Epithelial cell of prostate (primary cell): ENCODE measurements at regions not wholly inside any gene's neighbourhood (a gene's known extent, or its start where the extent isn't known, plus 50 kb on each side); places are given as distances from the start of the nearest gene placed in this dataset.
A peak's percentile ranks its signal among the peaks of the same experiment; 100 is the strongest.

Experiments used
- DNase-seq: peaks from one replicate; pipeline ENCODE4 v3.0.0-alpha.2; 2011; ENCODE audit warnings: low read depth, low spot score
- H3K27ac ChIP-seq: fragments of 450-650 bp; 2 replicates; pipeline ENCODE4 v1.5.1; 2017; ENCODE audit warnings: mild to moderate bottlenecking

DNA sequence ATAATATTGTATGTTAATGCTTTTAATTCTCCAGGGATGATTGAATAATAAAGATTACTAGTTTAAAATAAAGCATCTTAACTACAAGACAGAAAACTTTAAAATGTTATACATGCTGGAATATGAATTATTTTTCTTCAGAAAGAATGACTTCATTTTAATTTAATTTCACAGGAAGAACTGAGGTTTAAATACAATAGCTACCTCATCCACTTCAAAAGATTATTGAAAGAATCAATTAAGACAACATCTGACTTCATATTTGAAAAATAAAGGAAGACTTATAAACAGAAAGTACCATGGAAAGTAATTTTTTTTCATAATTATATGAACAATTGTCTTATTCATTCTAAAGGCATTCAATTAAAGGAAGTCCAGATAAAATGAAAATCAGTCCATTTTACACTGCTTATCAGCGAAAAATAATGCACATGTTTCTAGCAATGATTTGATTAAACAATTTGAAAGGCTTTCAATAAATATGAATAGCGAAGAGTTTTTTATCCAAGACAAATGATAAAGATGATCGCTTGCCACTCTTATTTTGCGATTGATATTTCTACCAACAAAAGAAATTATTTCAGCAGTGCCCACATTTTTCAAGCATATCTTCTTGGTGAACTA lies 368.5 kb upstream of the OPRM1 start:
- no peak for DNase-seq
- H3K27ac ChIP-seq = no peak overlapping the region

DNA sequence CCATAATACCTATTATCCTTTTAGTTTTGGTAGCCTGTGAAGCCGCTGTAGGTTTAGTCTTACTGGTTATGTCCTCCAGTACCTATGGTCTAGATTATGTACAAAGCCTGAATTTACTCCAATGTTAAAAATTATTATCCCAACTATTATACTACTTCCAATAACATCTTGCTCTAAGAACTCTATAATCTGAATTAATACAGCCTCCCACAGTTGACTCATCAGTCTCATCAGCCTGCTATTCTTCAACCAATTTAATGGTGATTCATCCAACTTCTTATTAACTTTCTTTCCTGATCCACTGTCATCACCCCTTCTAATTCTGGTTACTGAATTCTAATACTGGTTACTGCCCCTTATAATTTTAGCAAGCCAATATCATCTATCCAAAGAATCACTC lies 370.3 kb upstream of the OPRM1 start:
- DNase-seq = no peak

DNA sequence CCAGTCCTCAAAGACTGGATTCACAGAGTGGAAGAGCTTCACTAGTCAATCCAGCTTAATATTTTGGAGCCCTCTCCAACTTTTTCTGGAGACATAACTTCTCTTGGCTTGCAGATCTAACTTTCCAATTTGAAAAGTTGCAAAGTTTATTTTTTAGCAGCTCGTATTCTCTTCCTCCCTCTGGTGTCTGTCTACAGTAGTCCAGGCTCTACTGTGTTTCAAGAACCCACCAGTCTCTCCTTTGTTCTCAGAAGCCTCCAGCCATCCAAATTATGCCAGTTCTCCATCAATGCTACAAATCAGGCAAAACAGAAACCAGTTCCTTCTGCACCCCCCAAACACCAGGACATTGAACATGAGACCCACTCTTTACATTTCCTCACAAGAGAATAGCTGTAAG lies 376.1 kb upstream of the OPRM1 start:
- no peak overlapping the region for H3K27ac ChIP-seq
- DNase-seq = no peak

More for the DNA sequence above, 370.3 kb upstream of the OPRM1 start:
- no peak overlapping the region for H3K27ac ChIP-seq

DNA sequence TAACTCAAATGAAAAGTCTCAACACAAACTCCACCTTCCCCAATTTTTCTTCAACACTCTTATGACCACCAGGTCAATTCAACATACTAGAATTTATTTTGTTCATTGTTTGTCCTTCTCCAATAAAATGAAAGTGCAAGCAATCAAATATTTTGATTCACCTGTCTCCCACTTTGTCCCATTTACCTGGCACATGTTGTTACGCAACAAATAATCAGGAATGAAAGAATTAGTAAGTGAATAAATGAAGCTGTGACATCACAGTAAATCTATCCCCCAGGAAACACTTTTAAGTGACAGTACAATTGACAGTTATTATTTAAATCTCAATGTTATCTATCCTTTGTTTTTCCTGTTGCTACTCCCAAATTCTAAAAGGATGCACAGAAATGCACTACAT lies 393.7 kb upstream of the OPRM1 start:
- H3K27ac ChIP-seq = no peak overlapping the region
- DNase-seq = no peak

DNA sequence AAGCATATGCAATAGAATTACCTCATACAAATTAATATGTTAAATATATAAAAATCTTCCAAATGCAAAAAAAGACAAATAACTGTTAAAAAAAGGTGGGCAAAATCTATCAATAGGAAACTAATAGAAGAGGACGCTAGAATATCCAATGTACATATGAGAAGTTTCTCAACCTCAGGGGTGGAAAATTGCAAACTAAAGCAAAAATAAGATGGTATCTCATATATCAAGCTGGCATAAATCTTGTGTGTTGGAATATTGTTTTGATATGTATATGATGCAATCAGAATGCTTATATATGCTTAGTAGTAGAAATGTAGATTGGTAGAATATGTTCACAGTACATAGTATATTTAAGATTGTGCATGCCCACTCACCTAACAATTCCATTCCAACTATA lies 395.0 kb upstream of the OPRM1 start:
- H3K27ac ChIP-seq = no peak overlapping the region
- no peak for DNase-seq

DNA sequence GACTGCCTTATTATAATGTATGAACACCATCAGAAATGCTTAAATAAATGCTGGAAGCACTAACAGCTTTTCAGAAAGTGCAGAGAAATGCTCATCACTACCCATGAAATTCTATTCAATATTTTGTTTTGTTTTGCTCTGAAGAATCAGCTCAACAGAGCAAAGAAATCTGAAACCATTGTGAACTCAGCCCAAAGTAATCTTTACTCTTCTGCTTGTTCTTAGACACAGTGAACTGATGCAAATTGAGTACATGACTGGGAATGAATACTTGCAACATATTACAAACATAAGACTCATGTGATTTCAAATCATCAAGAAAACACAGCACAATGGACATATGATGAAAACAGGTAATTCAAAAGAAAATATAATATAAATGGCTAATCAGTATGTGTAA lies 404.6 kb upstream of the OPRM1 start:
- no peak for DNase-seq

DNA sequence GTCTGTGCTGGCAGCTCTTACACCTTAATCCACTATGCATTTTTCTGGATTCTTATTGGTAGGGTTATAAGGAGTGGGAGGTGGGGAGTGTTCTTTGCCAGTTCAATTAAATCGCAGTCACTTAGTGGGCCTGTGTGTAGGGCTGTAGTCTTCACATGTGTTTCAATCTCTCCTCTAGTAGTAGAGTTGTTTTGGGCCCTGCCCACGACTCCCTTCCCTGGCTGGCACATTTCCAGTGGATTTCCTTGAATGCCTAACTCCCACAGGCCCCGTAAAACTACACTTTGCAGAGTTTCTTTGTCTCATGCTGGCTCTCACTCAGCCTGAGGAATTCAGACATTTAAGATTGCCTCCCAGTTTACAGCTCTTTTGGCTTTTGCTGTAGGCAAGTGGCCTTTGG lies 414.0 kb upstream of the OPRM1 start:
- no peak overlapping the region for H3K27ac ChIP-seq
- no peak for DNase-seq

More for the DNA sequence above, 404.6 kb upstream of the OPRM1 start:
- H3K27ac ChIP-seq = no peak overlapping the region

DNA sequence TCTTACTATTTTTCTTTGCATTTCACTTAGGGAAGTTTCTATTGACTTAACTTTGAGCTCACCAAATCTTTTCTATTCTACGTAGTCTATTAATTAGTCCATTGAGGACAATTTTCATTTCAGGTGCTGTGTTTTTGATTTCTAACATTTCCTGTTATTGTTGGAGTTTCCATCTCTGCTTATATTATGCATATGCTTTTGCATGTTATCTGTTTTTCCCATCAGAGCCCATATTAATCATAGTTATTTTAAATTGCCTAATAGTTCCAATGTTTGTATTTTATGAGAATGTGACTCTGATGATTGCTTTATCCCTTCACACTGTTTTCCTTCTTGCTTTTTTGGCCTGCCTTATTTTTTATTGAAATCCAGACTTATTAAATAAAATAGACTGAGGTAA lies 414.5 kb upstream of the OPRM1 start:
- DNase-seq = no peak

DNA sequence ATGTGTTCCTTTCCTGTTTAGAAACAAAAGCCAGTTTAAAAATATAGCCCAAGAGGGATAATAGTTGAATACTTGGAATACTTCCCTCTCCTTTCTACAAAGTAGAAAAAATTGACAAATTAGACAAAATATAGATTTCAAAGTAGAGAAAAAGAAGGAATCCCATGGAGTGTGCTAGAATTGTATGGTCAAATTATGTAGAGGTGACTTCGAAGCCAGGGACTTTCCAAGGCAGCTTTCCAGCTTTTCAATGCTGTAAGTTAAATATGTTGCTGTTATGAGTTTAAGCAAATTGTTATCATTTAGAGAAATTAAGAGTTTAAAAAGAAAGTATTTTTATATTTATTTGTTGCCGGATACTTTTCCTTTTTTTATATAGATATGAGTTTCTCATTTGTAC lies 415.5 kb upstream of the OPRM1 start:
- DNase-seq = no peak
- H3K27ac ChIP-seq = no peak overlapping the region

More for the DNA sequence above, 414.5 kb upstream of the OPRM1 start:
- H3K27ac ChIP-seq = no peak overlapping the region

DNA sequence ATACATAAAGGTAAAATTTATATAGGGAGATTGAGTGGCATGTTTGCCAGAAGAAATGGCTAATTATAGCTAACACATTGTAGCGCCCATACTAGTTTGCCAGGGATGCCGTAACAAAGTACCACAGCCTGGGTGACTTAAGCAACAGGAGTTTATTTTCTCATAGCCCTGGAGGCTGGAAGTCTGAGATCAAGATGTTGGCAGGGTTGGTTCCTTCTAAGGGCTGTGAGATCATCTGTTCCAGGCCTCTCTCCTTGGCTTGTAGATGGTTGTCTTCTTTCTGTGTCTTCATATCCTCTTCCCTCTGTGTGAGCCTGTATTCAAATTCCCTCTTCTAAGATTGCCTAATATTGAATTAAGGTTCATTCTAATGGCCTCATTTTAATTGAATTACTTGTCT lies 417.5 kb upstream of the OPRM1 start:
- no peak for DNase-seq
- H3K27ac ChIP-seq = no peak overlapping the region

DNA sequence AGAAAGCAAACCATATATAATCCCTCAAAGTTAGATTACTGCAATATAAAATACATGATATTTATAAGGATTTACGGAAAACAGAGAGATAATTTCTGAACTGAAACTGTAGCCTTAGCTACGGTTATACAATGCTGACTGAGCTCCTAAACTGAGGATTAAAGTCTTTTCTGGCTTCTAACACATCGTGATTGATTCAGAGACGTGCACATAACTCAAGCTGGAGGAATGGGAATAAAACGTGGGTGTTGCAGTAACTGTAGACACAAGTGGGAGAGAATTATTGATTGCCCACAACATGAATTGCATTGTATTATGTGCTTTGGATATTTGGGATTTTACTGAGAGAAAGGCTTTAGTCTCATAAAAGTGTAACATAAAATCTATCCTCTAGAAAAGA lies 418.0 kb upstream of the OPRM1 start:
- no peak for DNase-seq
- no peak overlapping the region for H3K27ac ChIP-seq

DNA sequence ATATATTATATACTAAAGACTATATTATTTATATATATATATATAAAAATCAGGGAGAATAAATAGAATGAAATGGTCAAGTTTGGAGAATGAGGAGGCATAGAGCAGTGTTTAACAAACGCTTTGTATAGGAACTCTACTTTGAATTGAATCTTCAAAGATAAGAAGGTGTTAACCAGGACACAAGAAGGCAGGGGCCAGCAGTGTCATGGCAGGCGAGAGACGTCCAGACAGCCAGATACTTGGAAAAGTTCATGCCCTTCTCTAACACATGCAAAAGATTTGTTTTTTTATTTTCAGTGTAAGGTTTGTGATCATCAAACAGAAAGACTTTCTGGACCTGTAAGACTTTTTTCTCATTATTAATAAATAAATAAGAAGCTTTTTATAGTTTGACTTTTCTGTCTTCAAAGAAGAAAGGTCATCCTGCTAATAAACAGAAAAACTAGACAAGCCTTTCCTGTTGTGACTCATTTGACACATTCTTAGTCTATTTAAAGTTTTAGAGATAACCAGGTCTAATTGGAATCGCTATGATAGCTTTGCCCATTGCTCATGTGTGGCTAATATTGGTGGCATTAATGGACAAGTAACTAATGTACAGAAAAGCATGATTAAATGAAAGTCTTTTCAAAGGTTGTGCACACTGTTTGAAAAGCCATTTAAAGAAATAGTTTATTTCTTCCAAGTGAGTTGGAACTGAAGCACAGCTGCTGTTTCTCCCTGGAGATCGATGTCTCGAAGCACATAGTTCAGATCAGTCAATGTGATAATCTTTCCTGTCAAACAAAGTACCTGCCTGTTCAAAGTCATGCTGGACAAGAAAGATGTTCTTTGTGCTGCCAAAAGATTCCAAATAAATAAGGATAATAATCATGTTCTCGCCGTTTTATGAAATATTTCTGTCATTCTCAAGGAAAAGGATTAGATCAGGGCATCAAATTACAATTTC lies 420.4 kb upstream of the OPRM1 start:
- no peak for DNase-seq
- H3K27ac ChIP-seq = no peak overlapping the region

DNA sequence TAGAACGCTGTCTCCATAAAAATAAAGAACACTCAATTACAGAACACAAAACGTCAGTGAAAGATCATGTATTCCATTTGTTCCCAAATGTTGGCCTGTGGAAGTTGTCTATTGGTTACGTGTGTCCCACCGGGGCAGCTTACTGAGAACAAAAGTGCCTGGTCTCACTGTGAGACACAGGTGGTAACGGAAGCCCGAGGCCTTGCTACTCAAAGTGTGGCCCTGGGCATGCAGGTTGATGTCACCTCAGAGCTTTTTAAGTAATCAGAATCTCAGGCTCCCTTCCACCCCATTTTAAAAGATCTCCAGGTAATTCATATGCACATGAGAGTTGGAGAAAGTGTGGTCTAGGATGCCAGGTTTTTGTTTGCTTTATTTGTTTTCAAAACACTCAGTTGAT lies 422.5 kb upstream of the OPRM1 start:
- DNase-seq = no peak
- no peak overlapping the region for H3K27ac ChIP-seq

DNA sequence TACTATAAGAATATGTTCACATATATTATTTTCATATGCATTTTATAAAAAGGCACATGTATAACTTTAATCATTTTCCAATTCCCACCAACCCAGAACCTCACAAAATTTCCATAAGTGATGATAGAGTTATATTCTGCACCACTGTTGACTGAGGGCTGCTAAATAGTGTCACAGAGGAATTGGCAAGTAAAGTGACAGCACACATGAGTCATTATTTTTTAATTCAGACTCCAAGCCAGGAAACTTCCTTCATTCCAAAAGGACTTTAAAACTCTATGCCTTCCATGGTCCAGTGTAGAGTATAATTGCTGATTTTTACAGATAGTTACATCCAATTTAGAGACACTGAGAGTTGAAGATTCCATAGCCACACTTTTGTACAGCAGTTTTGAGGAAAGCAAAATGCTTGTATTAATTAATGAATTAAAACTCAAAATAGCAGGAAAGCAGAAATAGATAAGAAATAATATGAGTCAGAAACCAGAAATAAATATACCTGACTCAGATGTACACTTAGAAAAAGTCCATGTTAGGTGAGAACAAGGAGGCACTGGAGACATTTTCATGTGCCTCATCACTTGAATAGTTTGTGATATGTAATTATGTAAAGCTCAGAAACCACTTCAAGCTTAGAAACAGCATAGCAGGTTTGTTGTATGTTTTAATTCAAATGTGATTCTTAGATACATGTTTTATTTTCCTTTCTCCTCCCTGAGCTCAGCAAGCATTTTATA lies 425.2 kb upstream of the OPRM1 start:
- H3K27ac ChIP-seq = no peak overlapping the region
- no peak for DNase-seq

DNA sequence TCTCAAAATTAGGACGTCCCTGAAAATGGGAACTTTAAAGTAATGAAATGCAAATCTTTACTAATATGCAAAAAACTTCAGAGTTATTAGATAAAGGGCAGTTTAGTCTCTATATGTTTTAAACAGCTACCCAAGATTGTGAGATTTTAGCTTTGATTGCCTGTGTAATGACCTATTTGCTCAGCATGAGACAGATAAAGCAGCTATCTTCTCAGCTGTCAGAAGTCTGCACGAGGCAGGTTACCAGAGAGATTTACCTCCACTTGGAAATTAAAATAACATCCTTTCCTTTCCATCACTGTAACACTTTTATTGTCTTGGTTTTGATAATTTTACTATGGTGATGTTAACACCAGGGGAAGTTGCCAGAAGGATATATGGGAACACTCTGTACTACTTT lies 436.6 kb upstream of the OPRM1 start:
- no peak overlapping the region for H3K27ac ChIP-seq
- no peak for DNase-seq

DNA sequence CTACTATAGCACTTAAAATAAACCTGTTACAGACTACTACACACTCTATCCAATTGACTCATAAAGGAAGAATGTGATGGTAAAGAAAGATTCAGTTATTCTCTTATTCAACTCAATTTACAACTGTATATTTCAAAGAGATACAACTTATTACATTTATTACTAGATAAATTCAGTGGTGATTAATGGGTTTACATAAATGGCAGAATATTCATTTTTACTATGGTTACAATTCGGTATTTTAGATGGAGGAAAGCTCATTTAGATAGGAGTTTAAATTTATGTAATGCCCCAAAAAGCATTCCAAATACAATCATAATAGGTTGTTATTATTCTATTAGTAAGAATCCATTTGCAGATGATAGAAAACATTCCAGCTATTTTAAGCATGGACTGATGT lies 439.1 kb upstream of the OPRM1 start:
- no peak overlapping the region for H3K27ac ChIP-seq
- DNase-seq = no peak

DNA sequence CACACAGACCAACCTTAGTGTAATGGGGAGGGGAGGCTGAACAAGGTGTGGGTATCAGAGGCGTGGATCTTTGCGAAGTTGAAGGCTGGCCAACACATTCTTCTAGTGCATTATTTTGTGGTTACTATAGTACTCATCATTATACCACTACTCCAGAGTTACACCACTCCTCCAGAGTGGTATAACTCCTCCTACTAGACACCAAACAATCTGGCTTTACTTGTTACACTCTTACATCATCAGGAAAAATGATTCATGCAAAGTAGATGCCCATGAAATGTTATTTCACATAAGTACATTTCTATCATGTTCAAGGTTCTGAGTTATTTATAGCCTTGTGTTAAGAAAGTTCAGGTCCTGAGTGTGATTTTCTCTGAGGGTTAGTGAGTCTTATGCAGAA lies 443.1 kb upstream of the OPRM1 start:
- DNase-seq = peak; percentile 8
- H3K27ac ChIP-seq = no peak overlapping the region

DNA sequence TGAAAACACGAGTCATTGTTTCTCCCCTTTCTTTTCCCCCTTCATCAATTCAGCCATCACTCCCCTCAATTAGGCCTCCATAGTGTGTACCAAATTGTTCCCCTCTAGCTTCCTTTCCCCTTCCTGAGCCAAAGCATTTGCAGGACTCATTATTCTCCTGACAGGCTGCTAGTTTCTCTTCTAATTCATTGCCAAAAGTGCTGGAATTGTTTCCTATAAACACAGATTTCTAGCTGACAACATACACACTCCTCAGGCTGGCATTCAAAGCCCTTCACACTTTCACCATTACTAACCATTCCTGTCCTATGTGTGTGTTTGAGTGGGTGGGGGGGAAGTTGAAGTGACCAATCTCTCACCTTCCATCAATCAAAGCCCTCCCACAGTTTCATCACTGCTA lies 444.2 kb upstream of the OPRM1 start:
- DNase-seq = no peak
- no peak overlapping the region for H3K27ac ChIP-seq

DNA sequence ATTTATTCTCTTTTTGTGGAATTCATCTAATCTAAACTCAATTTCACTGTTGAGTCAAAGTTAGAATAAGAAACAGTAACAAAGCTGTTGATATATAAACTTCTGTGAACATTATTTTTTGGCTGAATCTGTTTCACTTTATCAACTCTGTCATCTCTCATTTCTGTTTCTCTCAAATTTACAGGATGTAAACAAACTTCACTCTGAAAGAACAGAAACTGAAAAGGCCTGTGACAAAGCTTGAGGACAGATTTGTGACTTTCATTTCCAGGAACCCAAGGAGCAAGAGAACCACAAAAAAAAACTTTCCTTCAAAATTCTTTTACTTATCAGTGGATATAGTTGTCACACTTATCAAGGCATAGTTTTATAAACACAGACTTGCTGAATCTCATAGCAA lies 447.9 kb upstream of the OPRM1 start:
- no peak for DNase-seq
- no peak overlapping the region for H3K27ac ChIP-seq

DNA sequence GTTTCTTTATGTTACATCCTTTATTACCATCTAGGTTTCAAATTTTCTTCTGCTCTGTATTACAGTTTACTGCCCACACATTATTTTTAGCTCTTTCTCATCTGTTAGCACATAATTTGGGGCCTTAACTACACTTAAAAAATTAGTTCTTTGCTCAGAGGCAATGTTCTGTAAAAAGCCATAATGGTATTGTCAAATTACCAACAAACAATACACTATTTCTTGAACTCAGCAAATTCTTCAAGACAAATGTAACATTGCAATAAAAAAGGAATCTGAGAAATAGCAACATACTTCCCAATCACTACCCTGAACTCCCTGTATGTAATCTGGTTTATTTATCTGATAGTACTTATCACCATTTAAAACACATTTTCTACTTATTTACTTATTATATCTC lies 448.6 kb upstream of the OPRM1 start:
- H3K27ac ChIP-seq = no peak overlapping the region
- DNase-seq = no peak

DNA sequence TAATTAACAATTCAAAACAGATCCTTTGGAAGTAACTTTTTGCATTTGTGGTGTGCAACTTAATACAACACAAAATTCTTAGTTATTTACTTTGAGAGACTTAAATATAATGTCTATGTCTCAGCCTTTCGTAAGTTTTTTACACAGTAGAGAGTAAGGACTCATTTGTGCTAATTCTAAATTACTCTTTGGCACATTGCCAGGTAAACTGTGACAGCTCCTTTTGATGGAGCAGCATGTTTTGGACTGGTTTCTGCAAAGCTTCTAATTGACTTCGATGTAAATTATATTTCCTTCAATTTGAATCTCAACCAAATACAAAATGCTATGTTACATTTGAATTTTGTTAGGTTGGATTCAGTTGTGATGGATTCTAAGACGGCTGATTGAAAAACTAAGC lies 450.7 kb upstream of the OPRM1 start:
- no peak for DNase-seq
- no peak overlapping the region for H3K27ac ChIP-seq
